ENCODE measurements at regions not wholly inside any gene's neighbourhood (a gene's known extent, or its start where the extent isn't known, plus 50 kb on each side); places are given as distances from the start of the nearest gene placed in this dataset.

- Histone ChIP-seq H3K27ac (ENCODE audit: low read depth, low read length) (no peak overlapping the region), H3K27me3 (ENCODE audit: insufficient read depth, low read length) (no peaks in the 10 kb centered on the region), H3K9me3 (ENCODE audit: control insufficient read depth in 1 of 2, low read length in 2 of 2) (no peaks in the 10 kb centered on the region), H3K36me3 (ENCODE audit: insufficient read depth, low read length) (no peaks in the 10 kb centered on the region), H3K4me1 (ENCODE audit: insufficient read depth, low read length) (no peaks in the 10 kb centered on the region), H3K4me3 (ENCODE audit: low read length in 2 of 2) (no peak overlapping the region)
- peaks cover 0 to 7% (median 0%) of the 10 kb centered on the region in 4 donors for H3K4me1 Mint-ChIP-seq
- intact Hi-C loops (cut with micrococcal nuclease) = no loop called here
- no peak for DNase-seq
- peaks cover 5 to 10% of the 10 kb centered on the region in 2 donors for H3K36me3 Mint-ChIP-seq
- H3K9me3 Mint-ChIP-seq = peaks cover 0 to 1% (median 0%) of the 10 kb centered on the region in 8 donors
- H3K27ac Mint-ChIP-seq = no peak overlapping the region
- POLR2A ChIA-PET (ENCODE audit: partially characterized antibody) = no interaction called here
- H3K27me3 Mint-ChIP-seq = no peaks in the 10 kb centered on the region
- H3K4me3 Mint-ChIP-seq = no peak overlapping the region
- CTCF ChIA-PET (ENCODE audit: partially characterized antibody) = no interaction called here
Measured at GRCh38 chr5:128007939-128008338, 75.6 kb upstream of the SLC12A2 start.

- Mint-ChIP-seq H3K27ac (peak overlapping the region in 1 of 7 donors; percentile 43), H3K4me1 (peaks cover 0 to 7% (median 0%) of the 10 kb centered on the region in 4 donors), H3K4me3 (no peak overlapping the region), H3K36me3 (peaks cover 3% of the 10 kb centered on the region in 2 donors), H3K9me3 (peaks cover 0 to 1% (median 0%) of the 10 kb centered on the region in 8 donors), H3K27me3 (no peaks in the 10 kb centered on the region)
- H3K4me3 ChIP-seq (ENCODE audit: low read length in 2 of 2) = no peak overlapping the region
- intact Hi-C loops (cut with micrococcal nuclease) = no loop called here
- peak in 1 of 5 donors; percentile 29 for DNase-seq
- no peaks in the 10 kb centered on the region for H3K36me3 ChIP-seq (ENCODE audit: insufficient read depth, low read length)
- H3K4me1 ChIP-seq (ENCODE audit: insufficient read depth, low read length) = no peaks in the 10 kb centered on the region
- no peak overlapping the region for H3K27ac ChIP-seq (ENCODE audit: low read depth, low read length)
- POLR2A ChIA-PET (ENCODE audit: partially characterized antibody) = no interaction called here
- CTCF ChIA-PET (ENCODE audit: partially characterized antibody) = no interaction called here
- no peaks in the 10 kb centered on the region for H3K27me3 ChIP-seq (ENCODE audit: insufficient read depth, low read length)
- no peaks in the 10 kb centered on the region for H3K9me3 ChIP-seq (ENCODE audit: control insufficient read depth in 1 of 2, low read length in 2 of 2)
Measured at GRCh38 chr5:128009403-128009802, 74.2 kb upstream of the SLC12A2 start.

GRCh38 chr5:128011339-128011738 lies 72.2 kb upstream of the SLC12A2 start:
- intact Hi-C loops (cut with micrococcal nuclease) = no loop called here
- POLR2A ChIA-PET (ENCODE audit: partially characterized antibody) = no interaction called here
- Histone ChIP-seq H3K4me1 (ENCODE audit: insufficient read depth, low read length) (no peaks in the 10 kb centered on the region), H3K27ac (ENCODE audit: low read depth, low read length) (no peak overlapping the region), H3K27me3 (ENCODE audit: insufficient read depth, low read length) (no peaks in the 10 kb centered on the region), H3K4me3 (ENCODE audit: low read length in 2 of 2) (no peak overlapping the region), H3K36me3 (ENCODE audit: insufficient read depth, low read length) (no peaks in the 10 kb centered on the region), H3K9me3 (ENCODE audit: control insufficient read depth in 1 of 2, low read length in 2 of 2) (no peaks in the 10 kb centered on the region)
- Mint-ChIP-seq H3K9me3 (no peaks in the 10 kb centered on the region), H3K27ac (peak overlapping the region in 1 of 7 donors; percentile 25), H3K27me3 (no peaks in the 10 kb centered on the region), H3K4me1 (peaks cover 0 to 7% (median 0%) of the 10 kb centered on the region in 4 donors), H3K4me3 (no peak overlapping the region), H3K36me3 (peaks cover 0 to 10% of the 10 kb centered on the region in 2 donors)
- DNase-seq = no peak
- CTCF ChIA-PET (ENCODE audit: partially characterized antibody) = interaction anchor here (0.7 kb wide), 1 partner anchor 39 kb away, joined by 3 read pairs; no protein-coding TSS in a partner anchor

GRCh38 chr5:128014578-128014977 lies 69.0 kb upstream of the SLC12A2 start:
- H3K4me3 ChIP-seq (ENCODE audit: low read length in 2 of 2) = no peak overlapping the region
- no peak overlapping the region for H3K27ac ChIP-seq (ENCODE audit: low read depth, low read length)
- no peaks in the 10 kb centered on the region for H3K27me3 Mint-ChIP-seq
- ChIA-PET POLR2A (ENCODE audit: partially characterized antibody) (no interaction called here), CTCF (ENCODE audit: partially characterized antibody) (no interaction called here)
- DNase-seq = no peak
- H3K9me3 ChIP-seq (ENCODE audit: control insufficient read depth in 1 of 2, low read length in 2 of 2) = no peaks in the 10 kb centered on the region
- intact Hi-C loops (cut with micrococcal nuclease) = no loop called here
- H3K27ac Mint-ChIP-seq = no peak overlapping the region
- no peak overlapping the region for H3K4me3 Mint-ChIP-seq
- H3K4me1 ChIP-seq (ENCODE audit: insufficient read depth, low read length) = no peaks in the 10 kb centered on the region
- H3K9me3 Mint-ChIP-seq = no peaks in the 10 kb centered on the region
- H3K36me3 ChIP-seq (ENCODE audit: insufficient read depth, low read length) = no peaks in the 10 kb centered on the region
- no peaks in the 10 kb centered on the region for H3K4me1 Mint-ChIP-seq
- H3K27me3 ChIP-seq (ENCODE audit: insufficient read depth, low read length) = no peaks in the 10 kb centered on the region
- H3K36me3 Mint-ChIP-seq = peaks cover 0 to 6% of the 10 kb centered on the region in 2 donors

GRCh38 chr5:128015478-128015877 lies 68.1 kb upstream of the SLC12A2 start:
- H3K36me3 ChIP-seq (ENCODE audit: insufficient read depth, low read length) = no peaks in the 10 kb centered on the region
- Mint-ChIP-seq H3K9me3 (no peaks in the 10 kb centered on the region), H3K4me1 (no peaks in the 10 kb centered on the region), H3K4me3 (no peak overlapping the region), H3K27ac (no peak overlapping the region), H3K27me3 (no peaks in the 10 kb centered on the region), H3K36me3 (peaks cover 0 to 6% of the 10 kb centered on the region in 2 donors)
- H3K9me3 ChIP-seq (ENCODE audit: control insufficient read depth in 1 of 2, low read length in 2 of 2) = no peaks in the 10 kb centered on the region
- no peaks in the 10 kb centered on the region for H3K4me1 ChIP-seq (ENCODE audit: insufficient read depth, low read length)
- intact Hi-C loops (cut with micrococcal nuclease) = no loop called here
- H3K27me3 ChIP-seq (ENCODE audit: insufficient read depth, low read length) = no peaks in the 10 kb centered on the region
- DNase-seq = no peak
- no peak overlapping the region for H3K4me3 ChIP-seq (ENCODE audit: low read length in 2 of 2)
- ChIA-PET CTCF (ENCODE audit: partially characterized antibody) (no interaction called here), POLR2A (ENCODE audit: partially characterized antibody) (no interaction called here)
- no peak overlapping the region for H3K27ac ChIP-seq (ENCODE audit: low read depth, low read length)

DNA sequence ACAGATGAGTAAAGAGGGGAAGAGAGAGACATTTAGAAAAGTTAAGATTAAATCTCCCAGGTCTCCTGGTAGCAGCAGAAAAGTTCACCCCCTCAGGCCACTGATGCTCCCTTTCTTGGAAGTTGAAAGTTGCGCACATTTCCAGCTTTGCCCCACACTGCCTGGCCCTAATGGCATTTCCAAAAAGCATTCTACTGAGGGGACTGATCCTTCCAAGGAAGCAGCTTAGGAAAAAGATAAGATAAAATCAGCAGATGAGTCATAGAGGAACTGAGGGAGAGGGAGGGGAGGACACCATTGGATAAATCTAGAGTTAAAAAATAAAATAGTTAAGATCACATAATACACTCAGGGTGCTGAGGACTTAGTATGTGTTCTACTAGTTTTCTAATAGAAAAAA lies 67.6 kb upstream of the SLC12A2 start:
- Mint-ChIP-seq H3K36me3 (peaks cover 2 to 9% of the 10 kb centered on the region in 2 donors), H3K4me1 (no peaks in the 10 kb centered on the region), H3K27me3 (no peaks in the 10 kb centered on the region), H3K9me3 (no peaks in the 10 kb centered on the region), H3K4me3 (no peak overlapping the region), H3K27ac (no peak overlapping the region)
- H3K4me3 ChIP-seq (ENCODE audit: low read length in 2 of 2) = no peak overlapping the region
- ChIA-PET POLR2A (ENCODE audit: partially characterized antibody) (no interaction called here), CTCF (ENCODE audit: partially characterized antibody) (no interaction called here)
- no peak overlapping the region for H3K27ac ChIP-seq (ENCODE audit: low read depth, low read length)
- no peaks in the 10 kb centered on the region for H3K27me3 ChIP-seq (ENCODE audit: insufficient read depth, low read length)
- H3K9me3 ChIP-seq (ENCODE audit: control insufficient read depth in 1 of 2, low read length in 2 of 2) = no peaks in the 10 kb centered on the region
- no peaks in the 10 kb centered on the region for H3K36me3 ChIP-seq (ENCODE audit: insufficient read depth, low read length)
- DNase-seq = no peak
- H3K4me1 ChIP-seq (ENCODE audit: insufficient read depth, low read length) = no peaks in the 10 kb centered on the region
- intact Hi-C loops (cut with micrococcal nuclease) = no loop called here

DNA sequence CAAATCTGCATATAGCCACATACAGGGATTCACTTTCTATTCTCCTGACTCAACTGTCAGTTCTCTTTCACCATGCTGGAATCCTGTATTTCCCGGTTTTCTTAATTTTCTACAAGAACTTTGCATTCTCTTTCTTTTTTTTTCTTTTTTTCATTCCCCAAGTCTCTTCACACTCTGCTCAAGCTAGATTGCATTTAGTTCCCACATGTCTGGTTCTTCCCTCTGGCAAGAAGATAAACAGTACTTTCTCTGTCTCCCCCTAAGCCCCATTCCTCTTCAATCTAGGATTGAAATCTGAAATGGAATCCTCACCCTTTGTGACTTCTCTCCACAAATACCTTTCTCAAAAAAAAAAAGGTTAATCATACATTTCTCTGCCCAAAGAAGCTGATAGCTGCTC lies 64.2 kb upstream of the SLC12A2 start:
- Histone ChIP-seq H3K9me3 (ENCODE audit: control insufficient read depth in 1 of 2, low read length in 2 of 2) (no peaks in the 10 kb centered on the region), H3K4me3 (ENCODE audit: low read length in 2 of 2) (no peak overlapping the region), H3K36me3 (ENCODE audit: insufficient read depth, low read length) (no peaks in the 10 kb centered on the region), H3K4me1 (ENCODE audit: insufficient read depth, low read length) (no peaks in the 10 kb centered on the region), H3K27me3 (ENCODE audit: insufficient read depth, low read length) (no peaks in the 10 kb centered on the region), H3K27ac (ENCODE audit: low read depth, low read length) (no peak overlapping the region)
- no peaks in the 10 kb centered on the region for H3K9me3 Mint-ChIP-seq
- CTCF ChIA-PET (ENCODE audit: partially characterized antibody) = no interaction called here
- H3K27ac Mint-ChIP-seq = no peak overlapping the region
- H3K4me1 Mint-ChIP-seq = no peaks in the 10 kb centered on the region
- POLR2A ChIA-PET (ENCODE audit: partially characterized antibody) = no interaction called here
- intact Hi-C loops (cut with micrococcal nuclease) = no loop called here
- H3K4me3 Mint-ChIP-seq = no peak overlapping the region
- H3K27me3 Mint-ChIP-seq = no peaks in the 10 kb centered on the region
- no peak for DNase-seq
- H3K36me3 Mint-ChIP-seq = peaks cover 16 to 27% of the 10 kb centered on the region in 2 donors

DNA sequence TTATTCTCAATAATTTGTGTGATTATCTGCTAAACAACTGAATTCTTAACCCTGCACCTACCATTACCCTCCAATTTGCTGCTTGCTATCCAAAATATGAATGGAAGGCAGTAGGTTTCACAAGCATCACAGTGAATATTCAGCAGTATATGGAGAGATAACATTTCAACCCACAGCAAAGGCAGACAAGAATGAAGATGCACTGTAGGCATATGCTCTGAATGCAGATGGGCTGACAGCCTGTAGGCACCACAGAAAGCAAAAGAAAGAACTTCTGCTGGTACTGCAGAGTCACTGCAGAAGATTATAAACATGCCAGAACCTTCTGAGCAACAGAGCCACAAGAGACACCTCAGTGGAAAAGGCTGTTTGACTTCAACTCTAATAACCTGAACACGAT lies 63.6 kb upstream of the SLC12A2 start:
- intact Hi-C loops (cut with micrococcal nuclease) = no loop called here
- Histone ChIP-seq H3K4me3 (ENCODE audit: low read length in 2 of 2) (no peak overlapping the region), H3K27me3 (ENCODE audit: insufficient read depth, low read length) (no peaks in the 10 kb centered on the region), H3K9me3 (ENCODE audit: control insufficient read depth in 1 of 2, low read length in 2 of 2) (no peaks in the 10 kb centered on the region), H3K4me1 (ENCODE audit: insufficient read depth, low read length) (no peaks in the 10 kb centered on the region), H3K36me3 (ENCODE audit: insufficient read depth, low read length) (no peaks in the 10 kb centered on the region), H3K27ac (ENCODE audit: low read depth, low read length) (no peak overlapping the region)
- DNase-seq = no peak
- no peak overlapping the region for H3K27ac Mint-ChIP-seq
- CTCF ChIA-PET (ENCODE audit: partially characterized antibody) = no interaction called here
- H3K36me3 Mint-ChIP-seq = peaks cover 19 to 30% of the 10 kb centered on the region in 2 donors
- no peak overlapping the region for H3K4me3 Mint-ChIP-seq
- H3K9me3 Mint-ChIP-seq = no peaks in the 10 kb centered on the region
- POLR2A ChIA-PET (ENCODE audit: partially characterized antibody) = no interaction called here
- peaks cover 0 to 1% (median 0%) of the 10 kb centered on the region in 4 donors for H3K4me1 Mint-ChIP-seq
- no peaks in the 10 kb centered on the region for H3K27me3 Mint-ChIP-seq
